ENCODE measurements at regions not wholly inside any gene's neighbourhood (a gene's known extent, or its start where the extent isn't known, plus 50 kb on each side); places are given as distances from the start of the nearest gene placed in this dataset.

GRCh38 chr2:103896182-103896581, 957.7 kb upstream of the POU3F3 start:
- no peaks in the 10 kb centered on the region for H3K9me3 ChIP-seq
- no peak overlapping the region for H3K4me3 ChIP-seq
- no peaks in the 10 kb centered on the region for H3K4me1 ChIP-seq
- H3K36me3 ChIP-seq: no peaks in the 10 kb centered on the region
- no peak for DNase-seq (ENCODE audit: low spot score in 2 of 2)
- H3K27ac ChIP-seq: no peak overlapping the region
- H3K27me3 ChIP-seq: no peaks in the 10 kb centered on the region
- intact Hi-C loops (cut with DNase I): no loop called here
- TF ChIP-seq CTCF (IDR thresholded peaks at IDR 0.05): no peak

GRCh38 chr2:103898561-103898960, 955.4 kb upstream of the POU3F3 start:
- no peak for TF ChIP-seq CTCF (IDR thresholded peaks at IDR 0.05)
- H3K36me3 ChIP-seq: no peaks in the 10 kb centered on the region
- intact Hi-C loops (cut with DNase I): no loop called here
- no peak overlapping the region for H3K27ac ChIP-seq
- H3K27me3 ChIP-seq: no peaks in the 10 kb centered on the region
- no peak for DNase-seq (ENCODE audit: low spot score in 2 of 2)
- H3K4me3 ChIP-seq: no peak overlapping the region
- H3K4me1 ChIP-seq: no peaks in the 10 kb centered on the region
- no peaks in the 10 kb centered on the region for H3K9me3 ChIP-seq

GRCh38 chr2:103902347-103902746, 951.6 kb upstream of the POU3F3 start:
- no peak for TF ChIP-seq CTCF (IDR thresholded peaks at IDR 0.05)
- Histone ChIP-seq H3K4me3 (no peak overlapping the region), H3K27ac (no peak overlapping the region), H3K9me3 (no peaks in the 10 kb centered on the region), H3K27me3 (no peaks in the 10 kb centered on the region), H3K36me3 (no peaks in the 10 kb centered on the region), H3K4me1 (no peaks in the 10 kb centered on the region)
- DNase-seq (ENCODE audit: low spot score in 2 of 2): no peak
- intact Hi-C loops (cut with DNase I): no loop called here

- H3K4me3 ChIP-seq: no peak overlapping the region
- no peaks in the 10 kb centered on the region for H3K36me3 ChIP-seq
- H3K27ac ChIP-seq: no peak overlapping the region
- H3K9me3 ChIP-seq: no peaks in the 10 kb centered on the region
- no peaks in the 10 kb centered on the region for H3K4me1 ChIP-seq
- no peak for TF ChIP-seq CTCF (IDR thresholded peaks at IDR 0.05)
- intact Hi-C loops (cut with DNase I): no loop called here
- no peaks in the 10 kb centered on the region for H3K27me3 ChIP-seq
- no peak for DNase-seq (ENCODE audit: low spot score in 2 of 2)
Observed at GRCh38 chr2:103921161-103921560, 932.8 kb upstream of the POU3F3 start.

- no peak for TF ChIP-seq CTCF (IDR thresholded peaks at IDR 0.05)
- intact Hi-C loops (cut with DNase I): no loop called here
Observed at GRCh38 chr2:103942199-103942598, 911.7 kb upstream of the POU3F3 start.

GRCh38 chr2:103945083-103945482, 908.8 kb upstream of the POU3F3 start:
- intact Hi-C loops (cut with DNase I): no loop called here
- Histone ChIP-seq H3K27ac (no peak overlapping the region), H3K27me3 (no peaks in the 10 kb centered on the region), H3K4me1 (no peaks in the 10 kb centered on the region), H3K4me3 (no peak overlapping the region), H3K9me3 (peaks cover 0 to 4% of the 10 kb centered on the region in 2 donors), H3K36me3 (no peaks in the 10 kb centered on the region)
- TF ChIP-seq CTCF (IDR thresholded peaks at IDR 0.05): no peak
- DNase-seq (ENCODE audit: low spot score in 2 of 2): no peak

More at GRCh38 chr2:103942199-103942598, 911.7 kb upstream of the POU3F3 start:
- Histone ChIP-seq H3K9me3 (peaks cover 0 to 4% of the 10 kb centered on the region in 2 donors), H3K4me3 (no peak overlapping the region), H3K27me3 (no peaks in the 10 kb centered on the region), H3K27ac (no peak overlapping the region), H3K36me3 (no peaks in the 10 kb centered on the region), H3K4me1 (no peaks in the 10 kb centered on the region)
- DNase-seq (ENCODE audit: low spot score in 2 of 2): no peak

All from ascending aorta (tissue), 2 donors.